ENCODE measurements at regions not wholly inside any gene's neighbourhood (a gene's known extent, or its start where the extent isn't known, plus 50 kb on each side); places are given as distances from the start of the nearest gene placed in this dataset.

- DNase-seq = no peak
These were observed 71.4 kb upstream of the TLE3 start for GRCh38 chr15:70169147-70169546.

GRCh38 chr15:70167155-70167554 is 69.4 kb upstream of the TLE3 start:
- DNase-seq = no peak

- no peak for DNase-seq
These were observed 68.9 kb upstream of the TLE3 start for GRCh38 chr15:70166506-70167087.

GRCh38 chr15:70165716-70166284 is 68.1 kb upstream of the TLE3 start:
- DNase-seq = no peak

- no peak for DNase-seq
These were observed 67.4 kb upstream of the TLE3 start for GRCh38 chr15:70164910-70165715.

GRCh38 chr15:70164156-70164900 is 66.6 kb upstream of the TLE3 start:
- no peak for DNase-seq

- DNase-seq = no peak
These were observed 63.3 kb upstream of the TLE3 start for GRCh38 chr15:70160803-70161565.

GRCh38 chr15:70160267-70160666 is 62.5 kb upstream of the TLE3 start:
- DNase-seq = no peak

- no peak for DNase-seq
These were observed 61.9 kb upstream of the TLE3 start for GRCh38 chr15:70159713-70160009.

- DNase-seq = no peak
These were observed 61.4 kb upstream of the TLE3 start for GRCh38 chr15:70159001-70159712.

GRCh38 chr15:70158309-70159000 is 60.7 kb upstream of the TLE3 start:
- no peak for DNase-seq

- no peak for DNase-seq
These were observed 59.1 kb upstream of the TLE3 start for GRCh38 chr15:70156671-70157271.

- DNase-seq = no peak
These were observed 57.1 kb upstream of the TLE3 start for GRCh38 chr15:70154718-70155347.

GRCh38 chr15:70153921-70154717 is 56.4 kb upstream of the TLE3 start:
- DNase-seq = no peak

GRCh38 chr15:70152070-70152480 is 54.4 kb upstream of the TLE3 start:
- DNase-seq = no peak

GRCh38 chr15:70151462-70151861 is 53.7 kb upstream of the TLE3 start:
- no peak for DNase-seq

- no peak for DNase-seq
These were observed 53.3 kb upstream of the TLE3 start for GRCh38 chr15:70151003-70151402.

- no peak for DNase-seq
These were observed 52.7 kb upstream of the TLE3 start for GRCh38 chr15:70150405-70150747.

- DNase-seq = no peak
These were observed 52.1 kb upstream of the TLE3 start for GRCh38 chr15:70149667-70150404.

Data from activated CD4-positive, CD25-positive, alpha-beta regulatory T cell (primary cell).